Activated T-cell treated with anti-CD3 and anti-CD28 coated beads for 48 hours (primary cell): ENCODE measurements at regions not wholly inside any gene's neighbourhood (a gene's known extent, or its start where the extent isn't known, plus 50 kb on each side); places are given as distances from the start of the nearest gene placed in this dataset.

Experiments used
- DNase-seq: peaks from one replicate; pipeline ENCODE4 v3.0.0-alpha.2; 2020; ENCODE audit warnings: low read depth

DNA sequence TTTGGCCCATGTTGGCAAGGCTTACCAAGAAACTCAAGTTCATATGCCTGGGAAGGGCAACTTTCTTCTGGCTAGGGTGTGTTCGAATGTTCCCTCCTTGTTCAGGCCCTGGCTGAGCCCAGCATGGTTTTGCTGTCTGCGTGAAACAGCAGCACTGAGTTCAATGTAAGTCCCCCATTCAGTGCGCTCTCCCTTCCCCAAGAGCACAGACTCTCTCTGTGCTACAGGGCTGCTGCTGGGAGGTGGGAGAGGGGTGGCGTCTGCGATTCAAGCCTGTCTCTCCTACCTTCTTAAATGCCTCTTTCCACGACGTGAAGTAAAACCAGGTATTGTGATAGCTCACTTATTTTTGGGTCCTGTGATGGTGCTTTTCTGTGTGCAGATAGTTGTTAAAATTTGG is 289.3 kb upstream of the GOLIM4 start:
- DNase-seq = no peak

DNA sequence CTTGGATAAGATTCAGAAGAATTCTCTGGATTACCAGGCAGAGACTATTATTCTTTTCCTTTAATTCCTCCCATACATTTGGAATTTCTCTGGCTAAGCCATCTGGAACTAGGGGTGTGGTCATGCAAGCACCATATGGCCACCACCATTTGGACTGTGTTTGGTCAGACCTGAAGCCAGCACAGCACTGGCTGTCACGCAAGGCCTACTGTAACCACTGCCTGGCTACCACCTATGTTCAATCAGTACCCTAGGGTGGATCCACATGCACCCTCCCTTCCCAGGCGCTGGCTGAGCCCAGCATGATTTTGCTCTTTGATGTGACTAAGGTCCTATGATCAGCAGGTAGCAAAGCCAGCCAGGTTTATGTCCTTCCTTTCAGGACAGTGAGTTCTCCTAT is 287.8 kb upstream of the GOLIM4 start:
- no peak for DNase-seq

DNA sequence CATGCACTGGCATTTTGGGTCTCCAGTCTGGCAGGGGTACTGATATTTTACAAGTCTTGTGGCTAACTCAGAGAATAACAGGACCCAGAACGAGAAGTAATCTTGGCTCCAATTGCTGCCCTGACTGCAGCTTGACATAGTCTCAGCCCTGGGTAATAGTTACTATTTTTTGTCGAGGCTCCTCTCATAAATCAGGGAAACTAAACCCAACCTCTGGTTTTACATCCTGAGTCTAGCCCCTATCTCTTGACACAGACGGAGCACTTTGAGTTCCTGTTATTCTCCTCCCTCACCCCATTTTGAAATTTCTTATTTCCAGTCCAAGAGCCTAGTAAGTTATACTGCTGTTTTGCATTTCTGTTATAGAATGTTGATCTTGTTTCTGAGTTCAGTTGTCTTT is 276.1 kb upstream of the GOLIM4 start:
- no peak for DNase-seq

DNA sequence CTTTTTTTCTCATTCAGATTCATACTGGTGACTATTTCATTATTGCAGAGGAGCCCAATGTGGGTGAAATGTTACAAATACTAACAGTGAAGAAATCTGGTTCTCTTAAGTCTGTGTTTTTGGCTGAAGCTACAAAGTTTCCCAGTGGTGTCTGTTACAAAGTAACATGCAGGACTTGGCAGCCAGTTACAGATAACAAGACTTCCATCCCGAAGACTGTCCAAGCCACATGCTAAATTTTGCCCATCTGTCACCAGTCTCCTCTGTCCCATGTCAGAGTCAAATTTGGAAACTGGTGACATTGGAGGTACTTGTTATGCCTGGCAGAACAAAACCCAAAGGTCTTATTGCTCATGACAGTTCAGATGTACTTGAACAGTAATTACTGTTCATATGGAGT is 269.2 kb upstream of the GOLIM4 start:
- DNase-seq = no peak

DNA sequence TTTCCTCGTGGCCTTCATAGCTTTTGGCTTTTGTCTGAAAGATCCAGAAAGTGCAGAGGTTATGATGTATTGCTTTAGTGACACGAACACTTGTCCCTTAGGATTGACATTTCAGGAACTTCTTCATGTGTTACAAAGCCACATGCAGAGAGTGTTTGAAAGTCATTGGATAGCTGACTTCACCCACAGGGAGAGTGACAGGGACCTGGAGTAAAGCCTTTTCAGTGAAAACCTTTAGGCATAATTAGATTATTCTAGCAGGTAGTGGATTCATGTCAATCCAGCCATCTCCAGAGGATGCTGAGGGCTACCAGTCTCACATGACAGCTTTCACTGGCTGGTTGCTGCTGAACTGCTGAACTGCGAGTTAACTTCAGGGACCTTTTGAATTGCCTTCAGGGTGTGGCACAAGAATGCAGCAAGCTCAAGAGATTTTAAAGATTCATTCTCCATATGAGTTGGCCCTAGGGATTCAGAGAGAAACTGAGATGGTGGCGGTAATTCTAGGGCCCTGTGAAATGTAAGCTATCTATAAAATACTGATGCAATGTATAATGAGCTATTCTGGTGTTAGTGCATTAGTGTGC is 267.0 kb upstream of the GOLIM4 start:
- no peak for DNase-seq

DNA sequence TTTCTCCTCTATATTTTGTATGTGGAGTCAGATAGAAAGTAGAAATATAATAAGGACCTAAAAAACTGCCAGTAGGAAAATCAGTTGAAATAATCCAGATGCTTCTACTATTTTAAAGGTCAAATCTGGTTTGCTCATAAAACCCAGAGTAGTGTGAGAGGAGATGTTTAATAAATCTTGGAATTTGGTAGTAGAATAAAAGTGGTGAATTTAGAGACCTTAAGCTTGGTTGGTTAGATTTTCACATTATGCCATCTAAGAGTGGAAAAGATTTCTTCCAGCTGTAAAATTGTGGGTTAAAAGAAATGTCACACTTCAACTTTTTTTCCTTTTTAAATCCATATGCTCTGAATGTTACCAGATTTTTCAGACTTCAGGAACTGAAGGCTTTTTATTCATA is 266.4 kb upstream of the GOLIM4 start:
- DNase-seq = no peak

DNA sequence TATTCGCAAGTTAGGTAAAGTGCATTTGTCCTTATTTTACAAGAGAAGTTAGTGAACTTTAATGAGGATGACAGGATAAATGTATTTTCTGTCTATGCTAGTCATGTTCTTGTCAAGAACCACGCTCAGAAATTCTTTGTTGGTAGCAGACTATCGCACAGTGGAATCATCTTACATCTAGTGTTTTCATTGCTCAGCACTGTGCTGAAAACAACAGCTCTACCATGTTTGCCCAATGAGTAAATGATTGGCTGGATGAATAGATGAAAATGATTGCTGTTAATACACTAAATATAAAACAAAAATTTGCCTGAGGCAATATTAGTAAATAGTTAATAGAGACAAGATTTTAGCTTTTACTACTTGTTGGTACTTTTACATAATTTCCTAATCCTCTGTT is 265.3 kb upstream of the GOLIM4 start:
- no peak for DNase-seq

DNA sequence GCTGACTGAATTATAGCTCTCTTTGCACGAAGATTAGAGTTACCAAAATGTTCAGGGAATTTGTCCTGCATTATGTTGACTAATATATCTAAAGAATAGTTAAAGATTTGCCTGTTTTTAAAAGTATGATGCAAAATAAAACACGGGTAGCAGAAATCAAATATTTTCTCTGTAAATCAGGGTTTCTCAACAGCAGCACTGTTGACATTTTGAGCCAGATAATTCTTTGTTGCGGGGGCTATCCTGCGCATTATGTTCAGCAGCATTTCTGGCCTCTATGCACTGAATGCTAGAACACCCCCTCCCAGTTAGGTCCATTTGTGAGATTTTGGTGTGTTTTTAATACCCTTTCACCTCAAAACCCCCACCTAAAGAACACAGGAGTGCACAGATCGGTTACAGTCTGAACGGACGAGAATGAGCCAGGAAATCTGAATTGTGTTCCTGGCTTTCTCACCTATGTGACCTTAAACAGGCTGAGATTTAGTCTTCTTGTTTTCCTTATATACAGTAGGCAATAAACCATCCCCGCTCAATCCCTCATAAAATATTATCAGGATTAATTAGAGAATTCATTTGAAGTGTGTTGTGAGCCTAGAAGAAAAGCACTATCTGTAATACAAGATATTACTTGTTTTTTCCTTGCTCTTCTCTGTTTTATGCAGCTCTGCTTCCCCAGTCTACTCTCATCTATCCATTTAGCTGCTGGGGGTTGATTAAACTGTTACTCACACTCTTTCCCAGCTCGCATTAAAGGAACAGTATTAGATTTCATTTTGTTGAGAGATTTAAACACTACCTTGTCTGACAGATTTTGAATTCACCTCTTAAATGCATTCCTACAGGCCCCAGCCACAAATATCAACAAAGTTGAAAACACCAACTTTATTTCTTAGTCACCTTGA is 247.5 kb upstream of the GOLIM4 start:
- DNase-seq = no peak

DNA sequence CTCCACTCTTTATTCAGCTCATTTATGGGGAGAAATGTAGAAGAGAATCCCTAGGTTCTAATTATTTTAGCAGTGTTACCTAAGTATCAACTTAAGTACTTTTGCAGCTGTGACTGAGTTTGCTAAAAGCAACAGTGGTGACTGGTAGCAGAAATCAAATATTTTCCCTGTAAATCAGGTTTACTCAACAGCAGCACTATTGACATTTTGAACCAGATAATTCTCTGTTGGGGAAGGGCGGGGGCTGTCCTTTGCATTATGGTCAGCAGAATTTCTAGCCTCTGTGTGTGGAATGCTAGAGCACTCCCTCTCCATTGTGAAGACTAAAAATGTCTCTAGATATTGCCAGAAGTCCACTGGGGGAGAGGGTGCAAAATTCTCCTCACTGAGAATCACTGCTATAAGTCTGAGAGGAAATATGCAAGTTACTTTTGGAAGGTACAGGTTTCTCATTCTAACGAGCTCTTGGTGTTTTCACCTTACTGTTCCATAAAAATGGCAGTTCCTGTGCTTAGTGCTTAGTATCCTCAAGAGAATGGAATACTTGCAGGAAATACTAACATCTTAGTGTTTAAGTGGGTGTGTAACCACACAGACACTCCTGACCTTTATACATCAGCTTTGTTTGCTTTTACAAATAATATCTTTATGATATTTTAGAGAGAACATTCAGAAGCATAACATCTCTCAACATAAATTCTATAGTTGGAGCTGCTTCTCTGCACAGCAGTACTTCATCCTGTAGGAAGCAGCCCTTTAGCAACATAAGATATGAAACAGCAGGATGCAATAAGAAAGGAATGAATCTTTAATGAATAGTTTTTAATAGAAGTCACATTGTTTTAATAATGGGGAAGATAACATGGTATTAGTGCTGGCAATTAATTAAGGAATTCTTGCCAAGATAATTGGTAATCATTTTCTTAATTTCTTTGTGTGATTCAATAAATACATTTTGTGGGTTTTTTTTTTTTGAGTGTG is 246.5 kb upstream of the GOLIM4 start:
- DNase-seq = no peak

DNA sequence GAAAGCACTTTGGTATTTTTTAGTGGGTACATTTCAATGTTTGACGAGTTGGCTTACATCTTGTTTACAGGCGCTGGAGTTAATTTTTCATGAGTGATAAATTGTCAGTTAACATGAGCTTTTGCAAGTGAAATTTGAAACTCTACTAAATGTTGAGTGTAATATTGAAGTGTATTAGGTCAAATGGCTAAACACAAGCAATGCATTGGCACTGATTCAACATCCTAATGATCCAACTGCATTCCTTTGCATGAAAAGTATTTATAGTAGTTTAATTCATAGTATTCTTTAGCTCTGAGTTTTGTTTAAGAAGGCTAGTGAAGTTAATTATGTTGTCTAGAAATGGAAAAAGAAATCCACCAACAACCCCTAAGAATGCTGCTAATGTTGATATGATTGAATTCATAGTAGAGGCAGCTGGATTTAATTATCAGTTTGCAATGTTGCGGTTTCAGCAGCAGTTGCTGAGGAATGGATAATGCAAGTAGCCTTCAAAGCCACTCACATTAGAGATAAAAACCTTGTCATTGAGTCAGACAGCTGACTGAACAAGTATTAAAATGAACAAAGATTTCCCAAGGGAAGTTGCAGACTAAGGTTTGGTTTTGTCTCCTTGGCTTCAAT is 245.6 kb upstream of the GOLIM4 start:
- DNase-seq = no peak

DNA sequence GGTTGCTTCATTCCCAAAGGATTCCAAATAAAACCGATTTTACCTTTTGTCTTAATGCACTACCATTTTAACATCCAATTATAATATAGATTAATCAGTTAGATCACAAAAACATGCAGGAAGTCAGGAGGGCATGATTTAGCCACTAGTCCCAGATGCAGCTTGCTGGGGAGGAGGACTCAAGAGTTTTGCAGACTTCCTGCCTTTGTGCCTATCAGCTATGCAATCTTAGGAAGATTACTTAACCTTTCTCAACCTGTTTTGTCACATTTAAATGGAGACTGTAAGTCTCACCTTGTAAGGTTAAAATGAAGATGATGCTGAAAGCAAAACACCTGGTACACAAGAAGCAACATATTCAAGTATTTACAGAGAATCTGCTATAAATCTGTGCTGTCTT is 242.4 kb upstream of the GOLIM4 start:
- DNase-seq = no peak

DNA sequence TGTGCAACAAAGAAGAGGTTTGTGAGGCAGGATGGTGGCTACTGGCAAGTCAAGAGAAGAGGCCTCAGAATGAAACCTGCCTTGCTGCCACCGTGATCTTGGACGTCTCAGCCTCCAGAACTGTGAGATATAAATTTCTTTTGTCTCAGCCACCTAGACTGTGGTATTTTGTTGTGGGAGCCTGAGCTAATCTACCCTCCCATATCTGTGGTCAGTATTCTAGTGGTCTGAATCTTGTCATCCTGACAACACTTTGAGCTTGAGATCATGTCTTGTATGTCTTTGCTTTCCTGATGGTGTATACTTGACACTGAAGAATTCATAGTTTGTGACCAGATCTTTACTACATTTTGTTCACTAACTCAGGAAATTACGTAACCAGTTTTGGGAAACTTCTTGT is 240.6 kb upstream of the GOLIM4 start:
- no peak for DNase-seq

DNA sequence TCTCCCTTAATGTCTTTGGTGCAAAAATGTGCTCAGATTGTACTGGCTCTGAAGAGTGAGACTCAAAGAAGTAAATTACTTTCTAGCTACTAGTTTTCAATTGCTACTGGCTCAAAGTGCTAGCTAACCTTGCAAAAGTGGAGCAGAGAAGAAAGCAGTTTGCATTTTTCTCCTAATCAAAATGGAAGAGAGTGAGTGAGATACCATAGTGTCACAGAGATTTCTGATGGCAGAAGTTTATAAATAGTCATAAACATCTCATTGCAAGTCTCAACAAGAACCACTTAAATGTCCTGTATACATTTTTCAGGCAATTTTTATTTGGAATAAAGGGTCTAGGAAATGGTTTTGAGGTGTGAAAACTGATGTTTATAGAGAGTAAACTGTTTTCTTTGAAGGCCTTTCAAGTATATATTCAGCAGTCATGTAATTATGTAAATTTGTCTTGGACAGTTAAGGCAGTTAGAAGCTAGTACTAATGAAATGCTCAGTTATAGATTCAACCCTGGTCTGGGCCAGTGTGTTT is 237.7 kb upstream of the GOLIM4 start:
- no peak for DNase-seq

DNA sequence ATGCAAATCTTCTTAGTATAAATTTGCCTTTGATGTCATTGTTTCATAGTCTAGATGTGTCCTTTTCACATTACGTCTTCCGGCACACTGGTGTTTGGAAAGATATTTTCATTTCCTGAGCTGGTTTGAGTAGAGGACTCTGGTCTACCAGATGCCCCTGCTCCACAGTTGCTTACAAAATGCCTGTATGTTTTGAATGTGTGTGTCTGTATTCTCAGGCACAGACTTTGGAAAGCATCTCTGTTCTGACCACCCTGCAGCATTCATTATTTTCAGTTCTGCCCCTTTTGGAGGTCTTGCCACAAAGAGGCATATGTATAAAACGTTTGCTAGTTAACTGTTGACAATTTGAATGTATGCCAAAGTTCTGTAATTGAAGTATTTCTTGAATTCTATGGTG is 236.0 kb upstream of the GOLIM4 start:
- no peak for DNase-seq

DNA sequence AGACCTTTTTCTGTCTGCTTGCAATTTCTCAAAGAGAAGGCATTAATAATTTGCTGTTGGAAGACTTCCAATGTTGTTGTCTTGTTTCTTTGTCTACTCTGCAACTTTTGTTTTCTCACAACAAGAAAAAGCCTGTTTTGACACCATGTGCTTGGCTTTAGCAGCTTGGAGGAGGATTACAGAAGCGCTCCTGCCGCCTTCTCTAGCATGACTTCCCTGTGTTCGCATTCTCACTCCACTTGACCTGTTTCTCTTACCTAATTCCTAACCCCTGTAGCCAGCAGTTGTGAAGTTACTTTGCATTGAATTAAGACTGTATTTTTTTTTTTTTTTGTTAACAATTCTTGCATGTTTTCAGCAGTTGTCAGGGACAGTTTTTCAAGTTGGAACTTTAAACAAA is 235.3 kb upstream of the GOLIM4 start:
- no peak for DNase-seq

DNA sequence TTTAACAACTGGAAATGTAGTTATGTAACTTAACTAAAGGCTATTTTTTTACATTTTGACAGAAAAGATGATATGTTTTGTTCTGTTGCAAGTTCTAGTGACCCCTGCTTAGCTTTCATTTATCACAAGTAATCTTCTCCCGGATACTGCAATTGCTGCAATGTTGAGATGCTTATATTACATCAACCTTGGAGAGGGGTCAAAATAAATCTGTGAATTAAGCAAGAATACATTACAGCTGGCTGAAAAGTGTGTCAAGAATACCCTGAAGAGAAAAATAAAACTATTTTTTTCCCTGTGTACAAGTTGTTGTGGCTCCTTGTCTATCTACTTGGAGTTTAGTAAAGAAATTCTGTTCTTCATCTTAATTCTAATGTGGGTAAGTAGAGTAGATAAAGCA is 232.1 kb upstream of the GOLIM4 start:
- DNase-seq = no peak

DNA sequence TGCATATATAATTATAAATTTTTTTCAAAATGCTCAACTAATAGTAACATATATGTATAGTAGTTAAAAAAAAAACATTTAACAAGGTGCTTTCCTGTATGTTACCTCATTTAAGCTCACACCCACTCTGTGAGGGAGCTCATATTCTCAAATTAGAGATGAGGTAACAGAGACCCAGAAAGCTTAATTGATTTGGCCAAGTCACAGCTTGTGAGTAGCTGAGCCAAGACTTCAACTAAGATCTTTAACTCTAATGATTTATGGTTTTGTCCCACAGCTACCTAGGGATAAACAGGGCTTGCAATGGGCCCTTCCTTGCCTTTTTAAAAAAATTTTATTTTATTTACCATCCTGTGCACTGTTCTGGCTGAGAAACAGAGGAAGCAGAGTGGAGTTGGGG is 230.0 kb upstream of the GOLIM4 start:
- DNase-seq = no peak

DNA sequence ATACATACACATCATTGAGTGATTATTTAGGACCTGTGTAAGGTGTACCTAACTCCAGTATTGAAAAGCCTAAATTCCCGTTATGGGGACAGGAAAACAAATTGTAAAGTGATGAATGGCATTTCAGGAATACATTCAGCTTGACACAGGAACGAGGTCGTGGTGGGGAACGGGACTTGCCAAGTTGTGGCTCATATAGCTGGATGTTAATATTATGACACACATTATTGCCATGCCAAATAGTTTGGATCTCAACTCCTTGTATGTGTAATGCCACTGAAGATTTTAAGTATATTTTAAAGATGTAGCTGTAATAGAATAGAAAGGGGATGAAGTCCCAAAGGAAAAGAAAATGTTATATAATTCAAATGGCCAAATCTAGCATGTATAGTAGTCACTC is 227.2 kb upstream of the GOLIM4 start:
- DNase-seq = no peak

DNA sequence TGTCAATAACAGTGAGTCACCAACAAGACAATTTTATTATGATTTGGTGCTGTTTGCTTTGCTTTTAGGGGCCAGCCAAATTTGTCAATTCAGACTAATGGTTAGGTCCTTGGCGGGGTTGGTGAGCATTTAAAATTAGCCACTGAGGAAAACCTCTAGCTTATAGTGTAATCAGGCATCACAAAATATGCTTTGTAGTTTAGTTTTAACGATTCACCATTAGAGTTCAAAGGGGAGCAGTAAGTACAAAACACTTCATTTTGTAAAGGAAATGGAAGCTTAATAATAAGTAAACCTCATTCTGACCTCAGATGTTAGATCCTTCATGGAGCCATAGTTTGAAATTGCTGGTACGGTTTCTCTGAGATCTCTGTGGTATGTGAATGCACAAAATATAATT is 218.4 kb upstream of the GOLIM4 start:
- DNase-seq = no peak

DNA sequence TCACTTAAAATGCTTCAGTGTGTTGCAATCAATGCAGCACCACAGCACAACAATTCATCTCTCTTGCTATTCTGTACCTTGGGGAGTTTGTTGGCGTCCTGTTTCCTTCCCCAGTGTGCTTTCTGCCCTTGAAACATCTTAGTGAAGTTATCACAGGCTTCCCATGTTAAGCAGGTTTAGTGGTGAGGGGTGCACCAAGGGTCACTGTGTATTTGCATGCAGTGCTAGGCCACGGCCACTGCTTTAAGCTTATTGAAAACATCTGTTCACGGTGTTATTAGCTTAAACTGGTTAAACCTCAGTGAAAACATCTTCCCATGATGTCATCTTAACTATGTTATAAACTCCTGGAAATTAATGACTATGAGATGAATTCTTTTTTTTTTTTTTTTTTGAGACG is 217.3 kb upstream of the GOLIM4 start:
- no peak for DNase-seq

DNA sequence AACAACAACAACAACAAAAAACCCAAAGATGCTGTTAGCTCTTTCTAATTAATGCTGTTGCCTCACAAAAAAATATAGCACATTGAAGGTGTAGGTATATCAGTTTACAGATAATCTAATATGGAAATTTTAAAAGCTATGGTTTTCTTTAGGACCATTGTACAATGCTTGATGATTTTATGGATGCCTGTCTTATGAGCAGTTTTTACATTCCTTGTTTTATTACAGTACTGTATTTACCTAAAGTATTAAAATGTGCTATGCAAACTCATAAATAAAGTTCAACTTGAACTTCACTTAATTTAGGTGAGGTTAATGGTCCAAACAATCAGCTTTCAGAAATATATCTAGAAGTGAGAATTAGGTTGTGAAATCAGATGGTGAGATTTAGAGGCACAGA is 212.2 kb upstream of the GOLIM4 start:
- DNase-seq = no peak

DNA sequence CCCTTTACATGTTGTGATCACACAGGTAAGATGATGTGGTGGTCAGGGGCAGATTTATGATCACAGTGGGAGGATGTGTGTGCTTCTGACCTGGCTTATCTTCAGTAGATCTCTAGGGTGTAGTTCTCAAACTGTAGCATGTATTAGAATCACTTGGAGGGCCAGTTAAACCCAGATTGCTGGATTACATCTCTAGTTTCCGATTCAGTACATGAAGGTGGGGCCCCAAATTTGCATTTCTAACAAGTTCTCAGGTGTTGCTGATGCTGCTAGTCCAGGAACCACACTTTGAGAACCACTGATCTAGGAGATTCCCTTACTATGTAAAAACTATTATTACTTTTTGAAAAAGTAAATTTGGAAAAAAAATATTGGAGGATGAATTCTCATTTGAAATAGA is 199.3 kb upstream of the GOLIM4 start:
- DNase-seq = no peak
